ENCODE measurements at regions not wholly inside any gene's neighbourhood (a gene's known extent, or its start where the extent isn't known, plus 50 kb on each side); places are given as distances from the start of the nearest gene placed in this dataset.
"Not testable (repeated sequence)": the region's sequence is repeated elsewhere in the genome, so short reads cannot be mapped to it uniquely, and the experiment has no call there.

GRCh38 chr14:37665951-37666350 lies 70.5 kb downstream of the TTC6 start:
- DNase-seq (ENCODE audit: low read depth, low spot score) = no peak
- in situ Hi-C loops (cut with HindIII; ENCODE audit: low sequenced_read_pairs) = no loop called here
- TF ChIP-seq CTCF (IDR thresholded peaks at IDR 0.05; ENCODE audit: low read depth, low read length) = no peak
- no peak overlapping the region for H3K4me3 ChIP-seq (ENCODE audit: low read depth, low read length)

- DNase-seq (ENCODE audit: low read depth, low spot score) = peak; percentile 14
- in situ Hi-C loops (cut with HindIII; ENCODE audit: low sequenced_read_pairs) = no loop called here
- no peak for TF ChIP-seq CTCF (IDR thresholded peaks at IDR 0.05; ENCODE audit: low read depth, low read length)
- no peak overlapping the region for H3K4me3 ChIP-seq (ENCODE audit: low read depth, low read length)
Observed at GRCh38 chr14:37668646-37669045, 73.2 kb downstream of the TTC6 start.

GRCh38 chr14:37669242-37669641 lies 73.8 kb downstream of the TTC6 start:
- TF ChIP-seq CTCF (IDR thresholded peaks at IDR 0.05; ENCODE audit: low read depth, low read length) = no peak
- in situ Hi-C loops (cut with HindIII; ENCODE audit: low sequenced_read_pairs) = no loop called here
- H3K4me3 ChIP-seq (ENCODE audit: low read depth, low read length) = no peak overlapping the region
- no peak for DNase-seq (ENCODE audit: low read depth, low spot score)

DNA sequence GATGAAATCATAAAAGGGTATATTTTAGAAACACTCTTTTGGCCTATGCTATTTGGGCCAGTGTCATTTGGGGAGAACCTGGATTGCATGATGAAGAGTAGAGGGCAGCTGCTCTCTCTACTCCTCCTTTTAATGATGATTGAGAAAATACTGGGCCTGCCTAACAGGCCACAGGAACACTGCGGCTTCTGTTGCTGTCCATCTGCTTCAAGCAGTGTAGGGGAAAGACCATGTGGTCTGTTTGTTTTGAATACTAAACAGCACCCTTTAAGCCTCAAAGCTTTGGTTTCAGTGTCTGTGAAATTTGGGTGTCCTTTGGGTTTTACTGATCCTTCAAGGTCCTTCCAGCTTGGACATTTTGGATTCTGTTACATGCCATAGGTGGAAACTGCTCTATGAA lies 78.0 kb downstream of the TTC6 start:
- in situ Hi-C loops (cut with HindIII; ENCODE audit: low sequenced_read_pairs) = no loop called here
- no peak for TF ChIP-seq CTCF (IDR thresholded peaks at IDR 0.05; ENCODE audit: low read depth, low read length)
- H3K4me3 ChIP-seq (ENCODE audit: low read depth, low read length) = no peak overlapping the region
- DNase-seq (ENCODE audit: low read depth, low spot score) = no peak

- peak; percentile 16 for DNase-seq (ENCODE audit: low read depth, low spot score)
- H3K4me3 ChIP-seq (ENCODE audit: low read depth, low read length) = no peak overlapping the region
- in situ Hi-C loops (cut with HindIII; ENCODE audit: low sequenced_read_pairs) = no loop called here
- no peak for TF ChIP-seq CTCF (IDR thresholded peaks at IDR 0.05; ENCODE audit: low read depth, low read length)
Observed at GRCh38 chr14:37678916-37679315, 83.5 kb downstream of the TTC6 start.

GRCh38 chr14:37681486-37681885 lies 86.1 kb downstream of the TTC6 start:
- no peak for DNase-seq (ENCODE audit: low read depth, low spot score)
- no peak for TF ChIP-seq CTCF (IDR thresholded peaks at IDR 0.05; ENCODE audit: low read depth, low read length)
- in situ Hi-C loops (cut with HindIII; ENCODE audit: low sequenced_read_pairs) = no loop called here
- H3K4me3 ChIP-seq (ENCODE audit: low read depth, low read length) = no peak overlapping the region

- H3K4me3 ChIP-seq (ENCODE audit: low read depth, low read length); in situ Hi-C loops (cut with HindIII; ENCODE audit: low sequenced_read_pairs); DNase-seq (ENCODE audit: low read depth, low spot score): not testable (repeated sequence)
Observed at GRCh38 chr14:37692680-37693079, 97.3 kb downstream of the TTC6 start.

DNA sequence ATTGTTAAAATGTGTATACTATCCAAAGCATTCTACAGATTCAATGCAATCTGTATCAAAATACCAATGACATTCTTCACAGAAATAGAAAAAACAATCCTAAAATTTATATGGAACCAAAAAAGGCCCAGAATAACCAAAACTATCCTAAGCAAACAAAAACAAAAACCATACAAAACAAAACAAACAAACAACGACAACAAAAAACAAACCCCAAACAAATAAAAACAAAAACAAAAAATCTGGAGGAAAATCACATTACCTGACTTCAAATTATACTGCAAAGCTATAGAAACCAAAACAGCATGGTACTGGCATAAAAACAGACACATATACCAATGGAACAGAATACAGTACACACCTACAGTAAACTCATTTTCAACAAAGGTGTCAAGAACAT lies 98.0 kb downstream of the TTC6 start:
- in situ Hi-C loops (cut with HindIII; ENCODE audit: low sequenced_read_pairs); H3K4me3 ChIP-seq (ENCODE audit: low read depth, low read length); DNase-seq (ENCODE audit: low read depth, low spot score): not testable (repeated sequence)

Data from astrocyte of the spinal cord (primary cell).